HuH-7.5 (cell line): ENCODE measurements at regions not wholly inside any gene's neighbourhood (a gene's known extent, or its start where the extent isn't known, plus 50 kb on each side); places are given as distances from the start of the nearest gene placed in this dataset.

Source experiments
- DNase-seq: peaks from one replicate; pipeline ENCODE4 v3.0.0; 2011; ENCODE audit warnings: low spot score

DNA sequence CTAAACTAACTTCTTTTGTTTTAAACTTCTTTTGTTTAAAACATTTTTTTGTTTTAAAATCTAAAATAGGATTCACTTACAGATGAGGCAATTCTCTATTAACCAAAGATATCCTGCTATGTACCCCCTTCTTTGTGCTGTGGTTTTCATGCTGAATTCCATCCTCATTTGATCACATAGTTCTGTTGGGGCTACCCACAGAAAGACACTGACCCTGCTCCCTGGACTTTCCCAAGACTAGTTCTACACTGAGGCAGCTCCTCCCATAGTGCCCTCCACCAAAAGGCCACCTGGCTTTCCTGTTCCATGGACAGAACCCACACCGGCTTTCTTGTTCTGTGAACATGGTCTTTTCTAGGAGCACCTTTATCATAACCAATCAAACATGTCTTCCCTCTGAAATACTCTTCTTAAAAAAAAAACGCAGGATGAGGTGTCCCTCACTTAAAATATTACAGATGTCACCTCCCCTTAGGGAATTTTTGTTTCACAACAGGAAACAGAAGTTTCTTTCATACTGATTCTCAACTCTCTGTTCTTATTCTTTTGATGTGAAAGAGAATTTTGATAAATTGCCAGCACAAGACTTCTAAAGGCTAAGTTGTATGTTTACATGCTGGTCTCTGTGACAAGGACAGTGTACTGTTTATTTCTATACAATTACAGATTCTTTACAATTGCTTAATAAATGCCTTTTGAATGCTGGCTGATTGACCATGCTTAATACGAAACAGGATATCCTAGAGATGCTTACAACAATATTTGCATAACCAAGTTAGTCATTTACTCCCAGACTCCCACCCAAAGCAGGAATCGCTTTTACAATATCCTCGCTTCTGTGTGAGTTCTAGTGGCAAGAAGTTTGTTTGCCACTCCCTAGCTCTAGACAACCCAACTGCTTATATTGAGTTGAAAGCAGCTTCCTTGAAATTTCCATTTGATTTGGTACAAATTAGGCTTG, 300.4 kb downstream of the DTWD2 start:
- no peak for DNase-seq

DNA sequence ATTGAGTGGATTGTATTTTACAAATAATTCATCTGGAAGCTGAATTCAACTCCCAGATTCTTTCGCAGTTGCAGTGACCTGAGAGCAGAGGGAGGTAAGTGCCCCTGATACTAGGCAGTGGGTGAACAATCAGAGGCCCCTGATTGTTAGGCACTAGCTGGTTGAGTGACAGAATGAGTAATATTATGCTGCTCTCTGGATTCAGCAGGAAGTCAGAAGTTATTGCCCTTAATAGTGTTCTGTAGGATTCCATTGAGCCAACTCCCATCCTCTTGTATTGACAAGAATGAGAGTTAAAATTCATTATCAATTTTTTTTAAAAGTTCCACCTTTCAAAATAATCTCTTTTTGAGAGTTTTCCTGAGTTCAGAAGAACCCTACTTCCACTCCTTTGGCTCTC, 301.2 kb downstream of the DTWD2 start:
- DNase-seq: no peak

GRCh38 chr5:118681655-118682054, 306.7 kb downstream of the DTWD2 start:
- DNase-seq: no peak

- DNase-seq: no peak
These were observed 308.9 kb downstream of the DTWD2 start for GRCh38 chr5:118679264-118679940.

DNA sequence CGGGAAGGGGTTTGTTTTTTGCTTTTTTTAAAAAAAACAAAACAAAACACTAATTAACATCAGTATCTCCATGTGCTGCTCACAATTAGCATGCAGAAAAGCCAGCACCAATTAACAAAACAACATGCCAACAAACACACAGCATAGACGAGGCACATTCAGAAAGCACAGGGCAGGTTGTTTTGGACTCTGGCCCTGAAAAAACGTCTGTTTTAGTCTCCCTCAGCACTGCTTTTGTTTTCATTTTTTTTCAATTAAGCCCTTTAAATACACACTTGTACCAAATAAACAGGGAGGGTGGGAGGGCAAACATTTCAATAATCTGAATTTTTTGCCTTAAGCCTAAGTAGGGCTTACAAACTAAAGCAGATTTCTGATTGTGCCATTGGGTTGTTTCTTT, 309.6 kb downstream of the DTWD2 start:
- DNase-seq: no peak

DNA sequence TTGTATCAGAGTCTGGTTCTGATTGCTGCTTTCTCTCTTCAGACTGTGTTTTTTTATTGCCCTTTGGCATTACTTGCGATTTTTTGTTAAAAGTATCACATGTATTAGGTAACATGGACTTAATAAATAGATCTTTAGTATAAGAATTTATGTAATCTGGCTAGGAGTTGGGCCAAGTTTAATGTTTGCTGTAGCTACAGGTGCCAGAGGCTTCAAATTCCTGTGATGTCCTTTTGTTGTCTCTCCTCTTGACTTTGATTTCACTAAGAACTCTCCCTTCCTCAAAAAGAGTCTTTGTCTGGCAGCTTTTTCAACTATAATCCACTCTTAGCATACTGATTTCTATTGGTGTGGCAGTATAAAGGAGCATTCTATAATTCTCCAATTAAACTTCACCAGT, 313.1 kb downstream of the DTWD2 start:
- DNase-seq: no peak

DNA sequence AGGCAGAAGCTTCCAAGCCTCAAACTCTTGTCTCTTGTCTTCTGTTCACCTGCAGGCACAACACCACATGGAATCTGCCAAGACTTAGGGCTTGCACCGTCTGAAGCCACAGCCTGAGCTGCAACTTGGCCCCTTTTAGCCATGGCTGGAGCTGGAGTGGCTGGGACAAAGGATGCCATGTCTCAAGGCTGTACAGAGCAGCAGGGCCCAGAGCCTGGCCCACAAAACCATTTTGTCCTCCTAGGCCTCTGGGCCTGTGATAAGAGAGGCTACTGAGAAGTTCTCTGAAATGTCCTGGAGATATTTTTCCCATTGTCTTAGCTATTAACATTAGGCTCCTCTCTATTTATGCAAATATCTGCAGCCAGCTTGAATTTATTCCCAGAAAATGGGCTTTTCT, 330.8 kb downstream of the DTWD2 start:
- no peak for DNase-seq

DNA sequence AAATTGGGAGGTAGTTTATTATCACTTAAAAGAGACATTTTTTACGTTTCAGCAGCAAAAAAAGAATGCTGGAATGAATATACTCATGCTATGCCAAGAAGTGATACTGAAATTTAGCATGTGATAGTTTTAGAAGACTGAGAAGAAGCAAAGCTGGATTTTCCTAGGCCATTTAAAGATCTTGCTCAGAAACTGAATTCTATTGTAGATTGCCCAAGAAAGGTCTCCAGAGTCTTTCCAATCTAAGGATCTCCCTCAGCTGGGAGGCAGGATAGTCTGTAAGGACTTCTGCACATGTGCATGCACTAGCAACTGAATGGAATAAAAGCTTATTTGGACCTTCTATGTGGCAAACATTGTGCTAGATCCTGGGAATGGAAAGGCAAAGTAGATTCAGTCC, 334.5 kb downstream of the DTWD2 start:
- no peak for DNase-seq

GRCh38 chr5:118653183-118653582, 335.2 kb downstream of the DTWD2 start:
- no peak for DNase-seq

DNA sequence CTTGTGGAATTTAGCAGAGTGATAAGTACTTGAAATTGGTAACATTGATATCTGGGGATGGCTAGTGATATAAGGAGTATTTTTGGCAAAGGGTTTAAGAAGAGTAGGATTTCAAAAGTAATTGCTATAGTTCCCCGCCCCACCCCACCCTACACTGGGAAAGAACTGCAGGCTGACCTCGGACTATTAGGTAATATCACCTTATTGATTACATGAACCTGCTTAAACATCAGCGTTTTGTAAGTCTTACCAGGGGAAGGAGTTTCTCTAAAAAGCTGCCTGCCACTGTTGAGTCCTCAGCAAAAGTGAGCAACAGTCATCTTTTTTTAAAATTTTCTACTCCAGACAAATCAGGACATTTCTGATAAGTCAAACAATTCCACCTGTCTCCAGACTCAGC, 337.3 kb downstream of the DTWD2 start:
- DNase-seq: no peak

GRCh38 chr5:118647587-118647986, 340.8 kb downstream of the DTWD2 start:
- no peak for DNase-seq

GRCh38 chr5:118646917-118647316, 341.4 kb downstream of the DTWD2 start:
- DNase-seq: no peak

DNA sequence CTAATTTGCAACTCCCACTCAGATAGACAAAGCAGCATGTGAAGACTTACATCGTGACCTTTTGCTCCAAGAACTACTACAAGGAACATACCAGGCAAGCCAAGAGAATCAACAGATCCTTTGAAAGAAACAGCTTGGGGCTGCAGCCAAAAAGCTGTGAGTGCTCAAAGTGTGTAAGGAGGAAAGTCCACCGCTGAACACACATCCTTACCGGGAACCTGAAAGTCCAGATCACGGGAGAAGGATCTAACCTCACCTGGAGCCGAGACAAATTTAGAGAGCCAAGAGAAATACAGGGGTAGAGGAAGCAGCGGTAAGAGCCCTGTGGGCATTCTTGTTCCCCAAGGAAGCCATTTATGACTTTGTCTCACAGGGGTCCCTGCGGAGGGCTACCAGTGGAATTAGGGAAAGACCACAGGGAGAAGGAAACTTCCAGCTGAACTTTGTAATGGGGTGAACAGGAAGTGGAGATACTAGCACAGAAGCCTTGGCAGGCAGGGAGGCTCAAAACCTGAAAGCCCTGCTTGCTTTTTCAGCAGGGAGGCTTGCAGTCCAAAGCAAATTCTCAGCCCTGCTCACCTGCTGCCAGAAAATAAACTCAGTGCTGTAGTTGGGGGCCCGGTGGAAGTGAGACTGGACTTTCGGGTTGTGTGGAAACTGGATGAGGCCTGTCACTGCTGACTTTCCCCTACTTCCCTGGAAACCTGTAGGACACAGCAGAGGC, 350.2 kb downstream of the DTWD2 start:
- DNase-seq: no peak

- no peak for DNase-seq
These were observed 359.5 kb downstream of the DTWD2 start for GRCh38 chr5:118628660-118629354.

- DNase-seq: no peak
These were observed 368.1 kb downstream of the DTWD2 start for GRCh38 chr5:118620233-118620632.

DNA sequence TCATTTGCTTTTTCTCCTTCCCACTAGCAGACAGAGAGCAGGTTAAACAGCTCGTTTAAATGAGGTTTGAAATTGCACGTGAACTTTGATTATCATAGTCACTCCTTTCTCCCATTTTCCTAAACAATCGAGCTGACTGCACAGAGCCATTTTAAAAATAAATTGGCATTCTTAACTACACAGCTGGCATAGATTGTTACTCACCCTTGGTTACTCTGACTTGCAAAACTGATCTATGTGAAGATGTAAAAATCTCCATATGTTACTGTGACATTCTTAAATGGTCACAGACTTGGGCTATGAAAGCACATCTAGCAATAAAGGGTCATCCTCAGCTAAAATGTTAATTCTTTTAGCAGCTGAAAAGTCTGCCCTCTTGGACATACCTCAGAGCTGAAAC, 368.5 kb downstream of the DTWD2 start:
- no peak for DNase-seq

DNA sequence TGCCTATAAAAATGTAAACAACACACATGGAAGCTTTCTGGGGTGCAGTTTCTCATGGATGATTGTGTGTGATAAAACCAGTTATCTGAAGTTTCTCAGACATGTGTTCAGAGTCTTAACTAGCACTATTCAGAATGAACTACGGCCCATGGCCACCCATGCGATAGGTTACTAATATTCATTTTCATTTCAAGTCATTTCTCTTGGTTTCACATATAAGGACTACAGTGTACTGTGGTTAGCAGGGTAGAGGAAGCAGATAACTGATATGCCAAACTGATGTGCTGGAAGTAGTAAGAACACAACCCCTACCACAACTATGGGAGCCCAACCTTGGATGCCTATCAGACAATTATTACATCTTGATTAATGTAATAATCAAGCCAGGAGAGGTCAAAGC, 372.1 kb downstream of the DTWD2 start:
- DNase-seq: no peak

GRCh38 chr5:118614731-118615456, 373.5 kb downstream of the DTWD2 start:
- DNase-seq: no peak

DNA sequence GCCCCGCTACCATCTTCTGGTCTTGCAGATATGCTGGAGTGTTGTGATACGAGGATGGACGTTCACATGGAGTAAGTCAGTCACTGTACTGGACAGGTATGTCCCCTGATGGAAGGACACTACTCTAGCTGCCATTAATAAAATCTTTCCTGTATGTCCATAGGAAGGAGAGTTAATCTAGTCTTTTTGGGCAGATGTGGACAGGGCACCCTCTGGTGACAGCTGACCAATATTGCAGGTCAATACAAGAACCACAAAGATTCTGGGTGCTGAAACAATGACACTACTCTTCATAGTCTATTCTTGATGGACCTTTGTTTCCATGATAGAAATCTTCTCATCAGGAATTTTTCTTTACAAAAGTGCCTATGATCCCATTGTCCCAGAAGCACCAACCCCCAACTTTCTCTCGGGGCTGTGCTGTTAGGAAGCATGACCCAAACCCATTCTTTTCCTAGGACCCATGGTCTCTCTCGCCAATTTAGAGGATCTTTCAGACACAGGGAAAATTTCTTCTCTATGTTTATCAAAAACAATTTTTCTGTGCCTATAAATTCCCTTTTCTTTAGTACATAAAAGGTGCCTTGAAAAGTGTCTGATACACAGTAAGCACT, 376.9 kb downstream of the DTWD2 start:
- peak; percentile 9 for DNase-seq

DNA sequence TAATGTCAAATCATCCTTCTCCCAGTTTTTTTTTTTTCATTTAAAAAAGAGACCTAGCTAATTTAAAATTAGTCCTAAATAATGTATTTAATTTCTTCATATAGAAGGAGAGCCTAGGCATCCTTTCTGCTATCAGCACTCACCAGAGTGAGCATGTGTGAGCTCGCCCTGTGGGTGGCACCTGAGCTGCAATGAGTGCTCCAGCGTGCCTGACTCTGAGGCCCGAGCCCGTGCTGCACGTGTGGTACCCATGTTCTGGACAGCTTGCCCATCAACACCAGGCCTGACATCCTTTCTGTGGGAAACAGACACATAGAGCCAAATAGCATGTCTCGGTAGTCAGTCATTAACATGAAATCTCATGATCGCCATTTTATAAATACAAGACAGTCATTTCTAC, 381.4 kb downstream of the DTWD2 start:
- no peak for DNase-seq

DNA sequence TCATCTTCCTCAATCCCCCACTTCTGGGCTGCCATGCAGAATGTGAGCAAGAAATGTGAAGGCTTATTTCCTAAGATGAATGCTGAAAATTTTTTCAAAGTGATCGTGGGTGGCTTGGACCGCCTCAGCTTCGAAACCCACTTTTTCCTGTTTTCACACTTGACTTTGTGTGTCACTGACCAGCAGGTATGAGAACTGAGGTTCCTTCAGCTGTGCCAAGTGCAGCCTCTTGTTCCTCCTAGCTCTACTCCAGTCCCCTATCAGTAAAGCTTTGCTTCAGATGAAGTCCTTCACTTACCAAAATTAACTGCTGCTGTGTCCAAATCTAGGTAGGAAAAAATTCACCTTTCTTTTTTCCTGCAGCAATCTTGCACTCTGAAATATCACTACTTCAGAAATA, 382.6 kb downstream of the DTWD2 start:
- DNase-seq: no peak
